Brain microvascular endothelial cell (primary cell): ENCODE measurements at regions not wholly inside any gene's neighbourhood (a gene's known extent, or its start where the extent isn't known, plus 50 kb on each side); places are given as distances from the start of the nearest gene placed in this dataset.

ENCODE experiments used
- DNase-seq: peaks from one replicate; pipeline ENCODE4 v3.0.0-alpha.2; 2020
- H3K27ac ChIP-seq: fragments of 250-450 bp; sonication (Bioruptor Pico); 2 replicates; pipeline ENCODE4 v1.5.1; 2020; ENCODE audit warnings: mild to moderate bottlenecking, moderate library complexity
- H3K27me3 ChIP-seq: fragments of 250-450 bp; sonication (Bioruptor Pico); replicated peaks from 2 replicates; pipeline ENCODE4 v1.5.1; 2020; ENCODE audit warnings: mild to moderate bottlenecking
- H3K36me3 ChIP-seq: fragments of 250-450 bp; sonication (Bioruptor Pico); replicated peaks from 2 replicates; pipeline ENCODE4 v1.5.1; 2020; ENCODE audit warnings: mild to moderate bottlenecking
- H3K4me3 ChIP-seq: 2 replicates; pipeline ENCODE4 v1.5.1; 2011; ENCODE audit warnings: low read depth, mild to moderate bottlenecking, control low read depth, low read length, moderate library complexity
- in situ Hi-C: cut with HindIII; loops from 2 replicates; pipeline ENCODE4 v1.10.0; 2017; ENCODE audit warnings: low sequenced_read_pairs, low pct_ligation_motif_present
- TF ChIP-seq, protein P1 (sequence below): IDR thresholded peaks from 2 replicates; pipeline ENCODE4 v1.5.1; 2011; ENCODE audit warnings: low read depth, mild to moderate bottlenecking, moderate library complexity, low read length, control low read depth, inconsistent platforms; ENCODE audit errors: missing control alignments

GRCh38 chr6:130274007-130274406 lies 51.3 kb upstream of the SAMD3 start:
- Histone ChIP-seq H3K4me3 (no peak overlapping the region), H3K36me3 (no peaks in the 10 kb centered on the region), H3K27me3 (no peaks in the 10 kb centered on the region), H3K27ac (no peak overlapping the region)
- TF ChIP-seq, protein P1, sequence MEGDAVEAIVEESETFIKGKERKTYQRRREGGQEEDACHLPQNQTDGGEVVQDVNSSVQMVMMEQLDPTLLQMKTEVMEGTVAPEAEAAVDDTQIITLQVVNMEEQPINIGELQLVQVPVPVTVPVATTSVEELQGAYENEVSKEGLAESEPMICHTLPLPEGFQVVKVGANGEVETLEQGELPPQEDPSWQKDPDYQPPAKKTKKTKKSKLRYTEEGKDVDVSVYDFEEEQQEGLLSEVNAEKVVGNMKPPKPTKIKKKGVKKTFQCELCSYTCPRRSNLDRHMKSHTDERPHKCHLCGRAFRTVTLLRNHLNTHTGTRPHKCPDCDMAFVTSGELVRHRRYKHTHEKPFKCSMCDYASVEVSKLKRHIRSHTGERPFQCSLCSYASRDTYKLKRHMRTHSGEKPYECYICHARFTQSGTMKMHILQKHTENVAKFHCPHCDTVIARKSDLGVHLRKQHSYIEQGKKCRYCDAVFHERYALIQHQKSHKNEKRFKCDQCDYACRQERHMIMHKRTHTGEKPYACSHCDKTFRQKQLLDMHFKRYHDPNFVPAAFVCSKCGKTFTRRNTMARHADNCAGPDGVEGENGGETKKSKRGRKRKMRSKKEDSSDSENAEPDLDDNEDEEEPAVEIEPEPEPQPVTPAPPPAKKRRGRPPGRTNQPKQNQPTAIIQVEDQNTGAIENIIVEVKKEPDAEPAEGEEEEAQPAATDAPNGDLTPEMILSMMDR = no peak
- no peak for DNase-seq
- in situ Hi-C loops = no loop called here
